ENCODE measurements at regions not wholly inside any gene's neighbourhood (a gene's known extent, or its start where the extent isn't known, plus 50 kb on each side); places are given as distances from the start of the nearest gene placed in this dataset.

- in situ Hi-C loops (cut with MboI; ENCODE audit: low sequenced_read_pairs) = no loop called here
Observed at GRCh38 chr2:8455236-8456150, 226.4 kb upstream of the ID2 start.

- in situ Hi-C loops (cut with MboI; ENCODE audit: low sequenced_read_pairs) = no loop called here
Observed at GRCh38 chr2:8456151-8457091, 225.4 kb upstream of the ID2 start.

GRCh38 chr2:8457092-8457481 is 224.8 kb upstream of the ID2 start:
- in situ Hi-C loops (cut with MboI; ENCODE audit: low sequenced_read_pairs) = no loop called here

- in situ Hi-C loops (cut with MboI; ENCODE audit: low sequenced_read_pairs) = no loop called here
Observed at GRCh38 chr2:8457699-8458502, 224.0 kb upstream of the ID2 start.

- in situ Hi-C loops (cut with MboI; ENCODE audit: low sequenced_read_pairs) = no loop called here
Observed at GRCh38 chr2:8458503-8459459, 223.1 kb upstream of the ID2 start.

- in situ Hi-C loops (cut with MboI; ENCODE audit: low sequenced_read_pairs) = no loop called here
Observed at GRCh38 chr2:8459474-8459873, 222.4 kb upstream of the ID2 start.

- in situ Hi-C loops (cut with MboI; ENCODE audit: low sequenced_read_pairs) = no loop called here
Observed at GRCh38 chr2:8461341-8461740, 220.5 kb upstream of the ID2 start.

- in situ Hi-C loops (cut with MboI; ENCODE audit: low sequenced_read_pairs) = no loop called here
Observed at GRCh38 chr2:8462280-8462679, 219.6 kb upstream of the ID2 start.

GRCh38 chr2:8462899-8463648 is 218.8 kb upstream of the ID2 start:
- in situ Hi-C loops (cut with MboI; ENCODE audit: low sequenced_read_pairs) = no loop called here

GRCh38 chr2:8465560-8465959 is 216.3 kb upstream of the ID2 start:
- in situ Hi-C loops (cut with MboI; ENCODE audit: low sequenced_read_pairs) = no loop called here

- in situ Hi-C loops (cut with MboI; ENCODE audit: low sequenced_read_pairs) = no loop called here
Observed at GRCh38 chr2:8469709-8470493, 212.0 kb upstream of the ID2 start.

GRCh38 chr2:8472545-8473323 is 209.1 kb upstream of the ID2 start:
- in situ Hi-C loops (cut with MboI; ENCODE audit: low sequenced_read_pairs) = no loop called here

- in situ Hi-C loops (cut with MboI; ENCODE audit: low sequenced_read_pairs) = no loop called here
Observed at GRCh38 chr2:8475349-8476031, 206.4 kb upstream of the ID2 start.

GRCh38 chr2:8477552-8478470 is 204.0 kb upstream of the ID2 start:
- in situ Hi-C loops (cut with MboI; ENCODE audit: low sequenced_read_pairs) = no loop called here

GRCh38 chr2:8478471-8478793 is 203.4 kb upstream of the ID2 start:
- in situ Hi-C loops (cut with MboI; ENCODE audit: low sequenced_read_pairs) = no loop called here

GRCh38 chr2:8479298-8479697 is 202.6 kb upstream of the ID2 start:
- in situ Hi-C loops (cut with MboI; ENCODE audit: low sequenced_read_pairs) = no loop called here

Measured in HL-60/S4 treated with phorbol 12-myristate 13-acetate at 8.2 ng/mL for 4 days and 3 days (cell line).